WTC11 (cell line): ENCODE measurements at regions not wholly inside any gene's neighbourhood (a gene's known extent, or its start where the extent isn't known, plus 50 kb on each side); places are given as distances from the start of the nearest gene placed in this dataset.
"Not testable (repeated sequence)": the region's sequence is repeated elsewhere in the genome, so short reads cannot be mapped to it uniquely, and the experiment has no call there.

ENCODE experiments used
- ATAC-seq: fragments of 200-7000 bp; cut with Tn5 transposase; 2 replicates; pipeline ENCODE4 v1.10.0; 2021; ENCODE audit warnings: mild to moderate bottlenecking, moderate library complexity
- CTCF ChIA-PET: fragments of 300-600 bp; sonication (Branson Sonifier 250); formaldehyde crosslinking; loops from one replicate; lab custom pipeline; 2021; ENCODE audit warnings: antibody characterized with exemption; lab: Charles Lee
- POLR2A ChIA-PET: fragments of 350-600 bp; sonication (Branson Sonifier 250); formaldehyde crosslinking; loops from one replicate; lab custom pipeline; 2021; ENCODE audit warnings: antibody characterized with exemption; lab: Charles Lee
- DNase-seq: peaks from one replicate; pipeline ENCODE4 v3.0.0; 2021; ENCODE audit warnings: low spot score
- H3K27ac Mint-ChIP-seq: 2 replicates; pipeline ENCODE4 v1.8.0; 2021; ENCODE audit warnings: mixed read lengths
- H3K27me3 Mint-ChIP-seq: 2 replicates; pipeline ENCODE4 v1.8.0; 2021; ENCODE audit warnings: low read depth, mild to moderate bottlenecking, moderate library complexity, mixed read lengths
- H3K36me3 Mint-ChIP-seq: 2 replicates; pipeline ENCODE4 v1.8.0; 2021; ENCODE audit warnings: mixed read lengths
- H3K4me1 Mint-ChIP-seq: 2 replicates; pipeline ENCODE4 v1.8.0; 2022; ENCODE audit warnings: mixed read lengths
- H3K4me3 Mint-ChIP-seq: 2 replicates; pipeline ENCODE4 v1.8.0; 2021; ENCODE audit warnings: mild to moderate bottlenecking, moderate library complexity, mixed read lengths
- H3K9me3 Mint-ChIP-seq: 2 replicates; pipeline ENCODE4 v1.8.0; 2021; ENCODE audit warnings: mixed read lengths
- AR ChIP-seq: fragments of 250-450 bp; sonication (Bioruptor Pico); IDR thresholded peaks from 2 replicates; pipeline ENCODE4 v1.9.0; 2021; ENCODE audit warnings: mild to moderate bottlenecking
- ATF3 ChIP-seq: sonication (generic); formaldehyde crosslinking; conservative IDR thresholded peaks from 2 replicates; pipeline ENCODE4 v1.8.1; 2022; ENCODE audit warnings: mild to moderate bottlenecking, missing genetic modification reagents
- ATF6 ChIP-seq: sonication (generic); formaldehyde crosslinking; IDR thresholded peaks from 2 replicates; pipeline ENCODE4 v1.8.1; 2023; ENCODE audit warnings: mild to moderate bottlenecking, missing genetic modification reagents
- CTCF ChIP-seq: fragments of 200-600 bp; IDR thresholded peaks from 2 replicates; pipeline ENCODE4 v1.8.0; 2022; ENCODE audit warnings: antibody characterized with exemption
- EMX1 ChIP-seq: fragments of 250-450 bp; sonication (Bioruptor Pico); IDR thresholded peaks from 2 replicates; pipeline ENCODE4 v1.8.0; 2021; ENCODE audit warnings: mild to moderate bottlenecking
- IRF1 ChIP-seq: sonication (generic); formaldehyde crosslinking; IDR thresholded peaks from 2 replicates; pipeline ENCODE4 v1.8.0; 2023; ENCODE audit warnings: missing genetic modification reagents
- MAX ChIP-seq: sonication (generic); formaldehyde crosslinking; IDR thresholded peaks from 2 replicates; pipeline ENCODE4 v1.8.0; 2022; ENCODE audit warnings: mild to moderate bottlenecking, missing genetic modification reagents
- MXD4 ChIP-seq: fragments of 250-450 bp; sonication (Bioruptor Pico); IDR thresholded peaks from 2 replicates; pipeline ENCODE4 v1.8.0; 2021; ENCODE audit warnings: mild to moderate bottlenecking, moderate library complexity, borderline replicate concordance
- PREB ChIP-seq: sonication (generic); formaldehyde crosslinking; IDR thresholded peaks from 2 replicates; pipeline ENCODE4 v1.8.1; 2022; ENCODE audit warnings: mild to moderate bottlenecking, missing genetic modification reagents, moderate library complexity, borderline replicate concordance
- RELA ChIP-seq: sonication (generic); formaldehyde crosslinking; IDR thresholded peaks from 2 replicates; pipeline ENCODE4 v1.8.1; 2022; ENCODE audit warnings: missing genetic modification reagents, mild to moderate bottlenecking, borderline replicate concordance
- SMAD3 ChIP-seq: sonication (generic); formaldehyde crosslinking; IDR thresholded peaks from 2 replicates; pipeline ENCODE4 v1.8.0; 2022; ENCODE audit warnings: missing genetic modification reagents, mild to moderate bottlenecking, borderline replicate concordance
- SOX15 ChIP-seq: fragments of 250-450 bp; sonication (Bioruptor Pico); IDR thresholded peaks from 2 replicates; pipeline ENCODE4 v1.9.0; 2021; ENCODE audit warnings: mild to moderate bottlenecking
- ZNF138 ChIP-seq: sonication (generic); formaldehyde crosslinking; conservative IDR thresholded peaks from 2 replicates; pipeline ENCODE4 v1.8.1; 2022; ENCODE audit warnings: mild to moderate bottlenecking, moderate library complexity, missing genetic modification reagents
- ZNF219 ChIP-seq: sonication (generic); formaldehyde crosslinking; IDR thresholded peaks from 2 replicates; pipeline ENCODE4 v1.8.0; 2023; ENCODE audit warnings: missing genetic modification reagents, mild to moderate bottlenecking, borderline replicate concordance

- Mint-ChIP-seq H3K4me3 (no peak overlapping the region), H3K9me3 (peaks cover 53% of the 10 kb centered on the region), H3K36me3 (peaks cover 17% of the 10 kb centered on the region), H3K4me1 (no peaks in the 10 kb centered on the region), H3K27ac (no peak overlapping the region), H3K27me3 (peaks cover 5% of the 10 kb centered on the region)
- ATAC-seq, result no peak
- CTCF ChIA-PET, result no interaction called here
- TF ChIP-seq PREB (CRISPR knock-in tag) (no peak), ZNF138 (no peak), RELA (CRISPR knock-in tag) (no peak), SOX15 (CRISPR knock-in tag) (no peak), ZNF219 (CRISPR knock-in tag) (no peak), SMAD3 (CRISPR knock-in tag) (no peak), ATF6 (CRISPR knock-in tag) (no peak), CTCF (no peak), EMX1 (CRISPR knock-in tag) (no peak), MXD4 (CRISPR knock-in tag) (no peak), ATF3 (CRISPR knock-in tag) (no peak), AR (CRISPR knock-in tag) (no peak), MAX (CRISPR knock-in tag) (no peak)
- POLR2A ChIA-PET, result no interaction called here
- DNase-seq, result no peak
Measured at GRCh38 chr7:106443156-106443555, 158.4 kb upstream of the NAMPT start.

GRCh38 chr7:106442476-106442875, 157.7 kb upstream of the NAMPT start:
- Mint-ChIP-seq H3K4me1 (no peaks in the 10 kb centered on the region), H3K36me3 (peaks cover 19% of the 10 kb centered on the region), H3K9me3 (peaks cover 51% of the 10 kb centered on the region), H3K27ac (no peak overlapping the region), H3K4me3 (no peak overlapping the region), H3K27me3 (peaks cover 5% of the 10 kb centered on the region)
- DNase-seq (no peak), ATAC-seq (no peak)
- ChIA-PET CTCF (interaction anchor here (1.2 kb wide), 1 partner anchor 19 kb away, joined by 3 read pairs; no protein-coding TSS in a partner anchor), POLR2A (no interaction called here)
- no peak for TF ChIP-seq IRF1

- Mint-ChIP-seq H3K36me3 (peaks cover 21% of the 10 kb centered on the region), H3K9me3 (peaks cover 58% of the 10 kb centered on the region)
- H3K27ac Mint-ChIP-seq, DNase-seq, ATAC-seq, POLR2A ChIA-PET, H3K4me1 Mint-ChIP-seq, H3K27me3 Mint-ChIP-seq, H3K4me3 Mint-ChIP-seq: not testable (repeated sequence)
- CTCF ChIA-PET, result interaction anchor here (1.2 kb wide), 1 partner anchor 21 kb away, joined by 3 read pairs; no protein-coding TSS in a partner anchor
Measured at GRCh38 chr7:106441343-106441742, 156.6 kb upstream of the NAMPT start.

- ATAC-seq, CTCF ChIA-PET, H3K4me1 Mint-ChIP-seq, DNase-seq, H3K4me3 Mint-ChIP-seq, H3K27me3 Mint-ChIP-seq, POLR2A ChIA-PET, H3K27ac Mint-ChIP-seq: not testable (repeated sequence)
- peaks cover 48% of the 10 kb centered on the region for H3K9me3 Mint-ChIP-seq
- peaks cover 21% of the 10 kb centered on the region for H3K36me3 Mint-ChIP-seq
Measured at GRCh38 chr7:106436933-106437332, 152.2 kb upstream of the NAMPT start.
